Urinary bladder (tissue), 3 donors: ENCODE measurements at regions not wholly inside any gene's neighbourhood (a gene's known extent, or its start where the extent isn't known, plus 50 kb on each side); places are given as distances from the start of the nearest gene placed in this dataset.
"Not testable (repeated sequence)": the region's sequence is repeated elsewhere in the genome, so short reads cannot be mapped to it uniquely, and the experiment has no call there.

Source experiments
- DNase-seq: peaks from one replicate; pipeline ENCODE4 v3.0.0-alpha.2; 2015; ENCODE audit errors: extremely low spot score
- H3K27ac ChIP-seq: one replicate; pipeline ENCODE4 v1.5.1; 2013; ENCODE audit warnings: low read depth, mild to moderate bottlenecking, moderate library complexity
- H3K36me3 ChIP-seq: one replicate; pipeline ENCODE4 v1.6.1; 2013; ENCODE audit warnings: mild to moderate bottlenecking, moderate library complexity; ENCODE audit not compliant: insufficient read depth
- H3K4me1 ChIP-seq: one replicate; pipeline ENCODE4 v1.6.1; 2013; ENCODE audit warnings: mild to moderate bottlenecking, moderate library complexity; ENCODE audit not compliant: insufficient read depth
- H3K4me3 ChIP-seq: one replicate; pipeline ENCODE4 v1.5.1; 2013; ENCODE audit warnings: low read depth, low read length
- WGBS: extraction: QIAGEN DNeasy Blood & Tissue Kit; methylation state at CpG from one replicate; pipeline ENCODE4 v1.1.7; 2013; 5-methylcytosine and 5-hydroxymethylcytosine counted together
- donor health status: healthy with polysubstance abuse.
- donor health status: healthy.

DNA sequence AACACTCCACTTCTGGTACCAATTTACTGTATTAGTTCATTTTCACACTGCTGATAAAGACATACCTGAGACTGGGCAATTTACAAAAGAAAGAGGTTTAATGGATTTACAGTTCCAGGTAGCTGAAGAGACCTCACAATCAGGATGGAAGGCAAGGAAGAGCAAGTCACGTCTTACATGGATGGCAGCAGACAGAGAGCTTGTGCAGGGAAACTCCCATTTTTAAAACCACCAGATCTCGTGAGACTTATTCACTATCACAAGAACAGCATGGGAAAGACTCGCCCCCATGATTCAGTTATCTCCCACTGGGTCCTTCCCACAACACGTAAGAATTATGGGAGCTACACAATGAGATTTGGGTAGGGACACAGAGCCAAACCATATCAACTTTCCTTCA, 119.0 kb downstream of the ZIC4 start:
- DNase-seq, H3K36me3 ChIP-seq, H3K27ac ChIP-seq, H3K4me1 ChIP-seq, H3K4me3 ChIP-seq: not testable (repeated sequence)
- WGBS = 82% methylated on average over 4 of the region's 4 CpGs

DNA sequence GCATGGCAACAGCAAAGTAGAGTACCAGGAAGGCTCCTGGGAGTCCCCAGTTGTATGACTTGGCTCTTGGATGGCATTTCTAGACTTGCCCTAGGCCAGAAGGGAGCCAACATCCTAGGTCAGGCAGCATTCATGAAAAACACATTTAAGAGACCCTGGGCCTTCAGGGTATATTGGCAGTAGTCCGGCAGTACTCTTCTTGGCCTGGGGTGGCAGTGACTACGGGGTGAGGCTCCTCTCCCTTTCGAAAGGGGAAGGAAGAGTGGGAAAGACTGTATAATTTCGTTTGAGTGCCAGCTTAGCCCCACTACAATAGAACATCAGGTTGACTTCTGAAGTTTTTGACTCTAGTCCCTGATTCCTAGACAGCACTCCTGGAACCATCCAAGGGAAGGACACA, 136.4 kb downstream of the ZIC4 start:
- no peaks in the 10 kb centered on the region for H3K4me1 ChIP-seq
- H3K27ac ChIP-seq = no peak overlapping the region
- no peaks in the 10 kb centered on the region for H3K36me3 ChIP-seq
- H3K4me3 ChIP-seq = no peak overlapping the region
- DNase-seq = no peak
- 65% methylated on average over 4 of the region's 4 CpGs for WGBS

GRCh38 chr3:147267434-147267833, 138.9 kb downstream of the ZIC4 start:
- no peak for DNase-seq
- 82% methylated on average over 3 of the region's 3 CpGs for WGBS
- H3K4me3 ChIP-seq = no peak overlapping the region
- no peak overlapping the region for H3K27ac ChIP-seq
- no peaks in the 10 kb centered on the region for H3K4me1 ChIP-seq
- no peaks in the 10 kb centered on the region for H3K36me3 ChIP-seq

GRCh38 chr3:147257944-147258343, 148.4 kb downstream of the ZIC4 start:
- H3K4me1 ChIP-seq = no peaks in the 10 kb centered on the region
- H3K36me3 ChIP-seq = no peaks in the 10 kb centered on the region
- no peak overlapping the region for H3K4me3 ChIP-seq
- DNase-seq = no peak
- 68% methylated on average over 2 of the region's 2 CpGs for WGBS
- H3K27ac ChIP-seq = no peak overlapping the region

DNA sequence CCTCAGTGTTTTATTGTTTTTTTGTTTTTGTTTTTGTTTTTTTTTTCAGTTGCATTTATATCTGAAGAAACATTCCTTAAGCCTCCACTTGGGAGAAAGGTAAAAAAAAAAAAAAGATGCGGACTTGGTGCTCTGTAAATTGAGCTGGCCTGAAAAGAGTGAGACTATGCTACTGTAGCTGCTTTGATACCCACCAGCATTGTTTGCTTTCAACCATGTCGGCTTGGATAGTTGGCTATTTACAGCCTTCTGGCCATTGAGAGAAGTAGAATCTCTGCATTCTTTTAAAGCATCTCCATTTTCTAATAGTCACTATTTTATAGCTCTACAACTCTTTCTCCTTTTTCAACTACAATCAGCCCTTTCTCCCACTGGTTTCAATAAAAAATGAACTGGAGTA, 149.6 kb downstream of the ZIC4 start:
- Histone ChIP-seq H3K4me1 (no peaks in the 10 kb centered on the region), H3K4me3 (no peak overlapping the region), H3K36me3 (no peaks in the 10 kb centered on the region), H3K27ac (no peak overlapping the region)
- no peak for DNase-seq
- WGBS = 71% methylated on average over 2 of the region's 2 CpGs

DNA sequence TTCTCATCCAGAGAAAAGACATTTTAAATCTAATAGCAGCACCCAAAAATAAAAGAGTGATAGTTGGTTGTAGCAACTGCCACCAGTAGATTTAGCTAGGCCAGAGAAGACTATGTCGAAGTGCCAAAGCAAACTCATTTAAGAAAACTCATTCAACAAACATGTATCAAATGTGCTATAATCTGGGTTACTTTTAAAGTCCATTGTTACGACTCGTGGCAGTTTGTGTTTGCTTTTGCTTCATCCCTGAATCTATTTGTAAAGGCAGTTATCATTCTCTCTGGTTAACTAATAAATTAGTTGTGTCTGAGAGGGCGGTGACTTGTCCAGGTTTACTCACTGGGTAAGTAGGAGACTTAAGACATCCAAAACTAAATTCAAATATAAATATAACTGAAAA, 159.4 kb downstream of the ZIC4 start:
- H3K36me3 ChIP-seq = no peaks in the 10 kb centered on the region
- 90% methylated on average over 4 of the region's 4 CpGs for WGBS
- no peak for DNase-seq

GRCh38 chr3:147245638-147246037, 160.7 kb downstream of the ZIC4 start:
- 97% methylated on average over 34 of the region's 34 CpGs for WGBS
- H3K27ac ChIP-seq, DNase-seq, H3K36me3 ChIP-seq, H3K4me3 ChIP-seq, H3K4me1 ChIP-seq: not testable (repeated sequence)

More for the DNA sequence above, 159.4 kb downstream of the ZIC4 start:
- H3K27ac ChIP-seq = no peak overlapping the region
- H3K4me3 ChIP-seq = no peak overlapping the region
- no peaks in the 10 kb centered on the region for H3K4me1 ChIP-seq

DNA sequence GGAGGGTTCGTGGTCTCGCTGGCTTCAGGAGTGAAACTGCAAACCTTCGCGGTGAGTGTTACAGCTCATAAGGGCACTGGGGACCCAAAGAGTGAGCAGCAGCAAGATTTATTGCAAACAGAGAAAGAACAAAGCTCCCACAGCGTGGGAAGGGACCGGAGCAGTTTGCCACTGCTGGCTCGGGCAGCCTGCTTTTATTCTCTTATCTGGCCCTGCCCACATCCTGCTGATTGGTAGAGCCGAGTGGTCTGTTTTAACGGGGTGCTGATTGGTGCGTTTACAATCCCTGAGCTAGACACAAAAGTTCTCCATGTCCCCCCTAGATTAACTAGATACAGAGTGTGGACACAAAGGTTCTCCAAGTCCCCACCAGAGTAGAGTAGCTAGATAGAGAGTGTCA, 161.3 kb downstream of the ZIC4 start:
- not testable (repeated sequence) for DNase-seq, H3K4me1 ChIP-seq, H3K36me3 ChIP-seq, H3K4me3 ChIP-seq, H3K27ac ChIP-seq
- WGBS = 87% methylated on average over 10 of the region's 10 CpGs

DNA sequence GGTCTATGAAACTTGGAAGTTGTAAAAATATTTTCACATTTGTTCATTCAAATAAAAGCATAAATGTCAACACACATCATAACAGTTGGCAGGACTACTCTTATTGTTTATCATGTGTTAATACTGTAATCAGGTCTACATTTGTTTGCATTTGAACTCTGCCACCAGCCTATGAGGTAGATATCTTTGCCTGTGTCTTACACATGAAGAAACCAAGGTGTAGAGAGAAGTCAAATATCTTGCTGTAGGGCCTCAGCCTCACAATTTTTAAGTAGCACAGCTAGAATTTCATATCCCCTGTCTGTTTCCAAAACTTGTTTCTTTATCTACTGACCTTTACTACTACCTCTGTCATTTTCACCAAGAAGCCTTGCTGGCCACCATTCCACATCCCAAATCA, 161.9 kb downstream of the ZIC4 start:
- DNase-seq = no peak
- no peak overlapping the region for H3K4me3 ChIP-seq

DNA sequence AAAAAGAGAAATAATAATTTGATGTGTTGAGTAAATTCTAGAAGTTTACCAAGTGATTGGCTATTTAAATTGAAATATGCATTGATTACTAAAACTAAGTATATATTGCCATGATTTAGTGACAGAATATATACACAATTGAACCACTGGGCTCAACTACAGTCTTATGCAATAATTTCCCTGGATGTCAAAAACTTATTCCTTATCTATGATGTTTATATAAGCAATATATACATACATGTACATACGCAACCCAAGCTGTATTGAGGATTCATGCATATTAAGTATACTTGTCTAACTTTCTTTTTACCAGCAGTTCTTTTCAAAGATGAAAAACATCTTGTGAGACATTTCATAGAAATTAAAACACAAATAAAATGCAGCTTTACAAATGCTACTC, 165.8 kb downstream of the ZIC4 start:
- WGBS = 36% methylated on average over 1 of the region's 1 CpG
- DNase-seq = no peak
- Histone ChIP-seq H3K4me1 (no peaks in the 10 kb centered on the region), H3K4me3 (no peak overlapping the region), H3K27ac (no peak overlapping the region), H3K36me3 (no peaks in the 10 kb centered on the region)

More for the DNA sequence above, 161.9 kb downstream of the ZIC4 start:
- Histone ChIP-seq H3K36me3 (no peaks in the 10 kb centered on the region), H3K27ac (no peak overlapping the region), H3K4me1 (no peaks in the 10 kb centered on the region)

- Histone ChIP-seq H3K4me3 (no peak overlapping the region), H3K36me3 (no peaks in the 10 kb centered on the region), H3K27ac (no peak overlapping the region), H3K4me1 (no peaks in the 10 kb centered on the region)
- 63% methylated on average over 4 of the region's 4 CpGs for WGBS
- DNase-seq = no peak
These were observed 168.4 kb downstream of the ZIC4 start for GRCh38 chr3:147237991-147238390.

DNA sequence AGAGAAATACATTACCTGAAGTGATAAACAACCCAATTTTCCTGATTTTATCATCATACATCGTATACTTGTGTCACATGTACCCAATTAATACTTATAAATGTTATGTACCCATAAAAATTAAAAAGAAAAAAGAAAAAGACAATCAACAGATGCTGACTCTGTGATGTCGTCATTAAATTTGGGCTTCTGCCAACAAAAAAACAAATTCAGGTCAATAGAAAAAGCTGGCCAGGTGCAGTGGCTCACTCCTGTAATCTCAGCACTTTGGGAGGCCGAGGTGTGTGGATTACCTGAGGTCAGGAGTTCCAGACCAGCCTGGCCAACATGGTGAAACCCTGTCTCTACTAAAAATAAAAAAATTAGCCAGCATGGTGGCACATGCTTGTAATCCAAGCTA, 174.4 kb downstream of the ZIC4 start:
- DNase-seq, H3K36me3 ChIP-seq, H3K4me3 ChIP-seq, H3K4me1 ChIP-seq, H3K27ac ChIP-seq: not testable (repeated sequence)
- WGBS = 48% methylated on average over 3 of the region's 3 CpGs

- 96% methylated on average over 2 of the region's 2 CpGs for WGBS
- no peak for DNase-seq
- Histone ChIP-seq H3K27ac (no peak overlapping the region), H3K36me3 (no peaks in the 10 kb centered on the region), H3K4me3 (no peak overlapping the region), H3K4me1 (no peaks in the 10 kb centered on the region)
These were observed 175.2 kb downstream of the ZIC4 start for GRCh38 chr3:147231111-147231510.

DNA sequence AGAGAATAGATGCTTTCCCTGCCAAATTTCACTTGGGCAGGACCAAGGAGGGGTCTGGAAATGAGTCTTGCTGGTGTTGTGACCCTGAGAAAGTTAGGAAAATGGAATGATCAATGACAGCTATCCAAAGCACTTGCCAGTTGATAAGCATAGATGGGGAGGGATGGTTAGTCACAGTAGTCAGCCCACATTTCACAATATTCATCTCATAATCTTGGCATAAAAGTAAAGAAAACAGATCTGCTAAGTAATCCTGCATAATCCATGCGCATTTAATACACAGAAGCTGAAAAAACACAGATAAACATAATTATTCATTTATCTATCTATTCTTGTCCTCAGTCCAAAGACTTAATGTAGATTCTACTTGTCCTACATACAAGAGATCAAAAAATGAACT, 184.1 kb downstream of the ZIC4 start:
- WGBS = 66% methylated on average over 1 of the region's 1 CpG
- no peaks in the 10 kb centered on the region for H3K36me3 ChIP-seq
- no peak overlapping the region for H3K27ac ChIP-seq
- H3K4me3 ChIP-seq = no peak overlapping the region
- DNase-seq = no peak
- no peaks in the 10 kb centered on the region for H3K4me1 ChIP-seq

DNA sequence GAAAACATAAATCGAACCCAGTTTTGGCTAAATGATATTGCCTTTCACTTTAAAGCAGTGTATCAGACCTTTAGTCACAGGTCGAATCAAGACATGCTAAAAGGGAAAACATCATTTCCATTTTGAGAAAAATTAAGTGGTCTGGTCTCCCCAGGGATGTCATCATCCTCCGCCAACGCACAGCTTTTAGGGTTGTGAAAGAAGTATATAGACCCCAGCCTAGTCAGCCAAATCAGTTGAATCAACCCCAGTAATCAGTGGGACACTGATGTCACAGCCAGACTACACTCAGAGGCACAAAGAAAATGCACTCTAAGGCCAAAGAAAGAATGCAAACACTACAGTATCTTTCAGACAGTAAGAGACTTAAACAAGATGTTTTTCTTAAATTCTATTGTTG, 187.4 kb downstream of the ZIC4 start:
- H3K36me3 ChIP-seq = no peaks in the 10 kb centered on the region
- H3K27ac ChIP-seq = no peak overlapping the region
- no peak for DNase-seq
- H3K4me3 ChIP-seq = no peak overlapping the region
- WGBS = 73% methylated on average over 4 of the region's 4 CpGs
- H3K4me1 ChIP-seq = no peaks in the 10 kb centered on the region
